HUES6 (cell line): ENCODE measurements at regions not wholly inside any gene's neighbourhood (a gene's known extent, or its start where the extent isn't known, plus 50 kb on each side); places are given as distances from the start of the nearest gene placed in this dataset.

Experiments used
- H3K27ac ChIP-seq: 2 replicates; pipeline ENCODE4 v1.7.0; 2013; ENCODE audit warnings: low read depth, mild to moderate bottlenecking, low read length, inconsistent platforms
- H3K27me3 ChIP-seq: 2 replicates; pipeline ENCODE4 v1.6.1; 2013; ENCODE audit warnings: low read length; ENCODE audit not compliant: control insufficient read depth, insufficient read depth
- H3K36me3 ChIP-seq: 2 replicates; pipeline ENCODE4 v1.6.1; 2013; ENCODE audit warnings: low read length; ENCODE audit not compliant: control insufficient read depth, insufficient read depth
- H3K4me1 ChIP-seq: 2 replicates; pipeline ENCODE4 v1.6.1; 2013; ENCODE audit warnings: low read length; ENCODE audit not compliant: control insufficient read depth, insufficient read depth
- H3K4me3 ChIP-seq: 2 replicates; pipeline ENCODE4 v1.5.1; 2013; ENCODE audit warnings: low read depth, low read length
- H3K9ac ChIP-seq: one replicate; pipeline ENCODE4 v1.6.1; 2013; ENCODE audit warnings: mild to moderate bottlenecking, low read length
- H3K9me3 ChIP-seq: 2 replicates; pipeline ENCODE4 v1.6.1; 2013; ENCODE audit warnings: low read depth, low read length; ENCODE audit not compliant: control insufficient read depth, insufficient read depth

DNA sequence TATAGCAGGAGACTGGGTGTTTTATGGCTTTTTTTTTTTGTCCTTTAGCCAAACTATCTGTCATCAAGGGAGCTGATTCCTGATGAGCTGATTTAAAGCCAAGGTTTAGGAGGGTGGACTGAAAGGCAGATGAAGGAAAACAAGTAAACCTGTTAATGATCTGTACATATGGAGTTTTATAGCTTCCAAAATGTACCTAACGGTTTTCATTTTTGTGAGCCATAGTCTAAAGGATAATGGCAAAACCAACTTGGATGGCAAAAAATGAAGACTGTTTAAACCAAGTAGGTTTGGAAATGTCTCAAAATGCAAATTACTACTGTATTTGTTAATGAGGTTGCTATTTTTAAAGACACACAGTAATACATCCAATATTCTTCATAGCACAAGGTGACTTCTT lies 281.5 kb downstream of the YTHDC2 start:
- no peaks in the 10 kb centered on the region for H3K9me3 ChIP-seq
- H3K9ac ChIP-seq: no peak overlapping the region

DNA sequence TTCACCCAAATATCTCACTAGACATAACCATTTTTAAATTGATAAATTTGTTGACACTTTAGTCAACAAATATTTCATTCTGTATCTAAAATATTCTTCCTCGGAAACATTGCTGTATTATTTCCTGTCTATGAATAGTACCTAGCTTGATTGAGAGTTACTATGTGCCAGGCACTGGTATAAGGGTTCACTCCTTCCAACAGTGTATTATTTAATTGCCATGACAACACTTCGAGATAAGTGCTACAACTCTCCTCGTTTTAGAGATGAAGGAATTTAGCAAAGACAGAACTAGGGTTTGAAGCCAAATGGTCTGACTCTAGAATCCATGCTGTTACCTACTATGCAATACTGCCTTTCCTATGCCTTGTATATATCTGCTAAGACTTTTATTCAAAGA lies 287.2 kb downstream of the YTHDC2 start:
- no peak overlapping the region for H3K9ac ChIP-seq
- no peaks in the 10 kb centered on the region for H3K4me1 ChIP-seq
- H3K9me3 ChIP-seq: peaks cover 4% of the 10 kb centered on the region
- H3K4me3 ChIP-seq: no peak overlapping the region
- H3K27me3 ChIP-seq: no peaks in the 10 kb centered on the region
- H3K27ac ChIP-seq: no peak overlapping the region
- no peaks in the 10 kb centered on the region for H3K36me3 ChIP-seq

More for the DNA sequence above, 281.5 kb downstream of the YTHDC2 start:
- H3K27ac ChIP-seq: no peak overlapping the region
- no peaks in the 10 kb centered on the region for H3K4me1 ChIP-seq
- H3K36me3 ChIP-seq: no peaks in the 10 kb centered on the region
- no peak overlapping the region for H3K4me3 ChIP-seq
- no peaks in the 10 kb centered on the region for H3K27me3 ChIP-seq

DNA sequence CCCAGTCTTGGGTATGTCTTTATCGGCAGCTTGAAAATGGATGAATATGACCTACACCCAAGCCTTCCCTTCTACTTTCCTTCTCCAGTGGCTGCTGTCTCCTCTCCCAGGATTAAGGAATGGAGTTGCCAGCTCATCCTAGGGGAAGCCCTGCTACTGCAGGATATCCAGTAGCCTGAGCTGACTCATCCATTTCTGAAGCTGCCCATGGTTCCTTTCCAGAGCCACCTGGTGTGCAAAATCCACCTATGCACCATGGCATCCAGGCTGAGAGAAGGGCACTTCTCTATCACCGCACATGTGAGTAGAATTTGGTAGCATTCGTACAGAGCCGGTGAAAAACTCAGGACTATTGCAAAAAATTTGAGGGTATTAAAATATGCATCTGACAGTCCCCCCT lies 290.8 kb downstream of the YTHDC2 start:
- Histone ChIP-seq H3K9me3 (peaks cover 4% of the 10 kb centered on the region), H3K27ac (no peak overlapping the region), H3K9ac (no peak overlapping the region), H3K4me1 (peaks cover 8% of the 10 kb centered on the region; the same call in 1 of the 2 replicates), H3K27me3 (no peaks in the 10 kb centered on the region), H3K36me3 (no peaks in the 10 kb centered on the region), H3K4me3 (no peak overlapping the region)

GRCh38 chr5:113804943-113805342 lies 291.4 kb downstream of the YTHDC2 start:
- peaks cover 8% of the 10 kb centered on the region; the same call in 1 of the 2 replicates for H3K4me1 ChIP-seq
- H3K27me3 ChIP-seq: no peaks in the 10 kb centered on the region
- H3K36me3 ChIP-seq: no peaks in the 10 kb centered on the region
- H3K27ac ChIP-seq: no peak overlapping the region
- H3K9me3 ChIP-seq: peaks cover 4% of the 10 kb centered on the region
- no peak overlapping the region for H3K4me3 ChIP-seq
- H3K9ac ChIP-seq: no peak overlapping the region

DNA sequence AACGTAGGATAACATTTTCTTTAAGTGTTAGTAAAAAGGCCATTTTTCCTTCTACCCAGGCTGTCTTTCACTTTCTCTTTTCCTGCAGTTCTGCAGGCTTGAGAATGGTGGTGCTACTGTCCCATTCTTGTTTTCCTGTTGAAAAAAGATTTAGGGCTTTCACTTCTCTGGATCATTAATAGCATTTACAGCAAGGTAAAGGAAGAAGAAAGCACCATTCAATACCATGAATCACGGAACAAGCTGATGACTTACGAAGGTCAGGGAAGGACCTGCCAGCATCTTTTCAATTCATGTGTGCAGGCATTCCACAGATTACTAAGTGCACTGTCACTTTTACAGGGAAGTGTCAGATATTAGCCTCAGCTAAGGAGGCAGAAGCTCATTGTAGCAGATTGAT lies 292.8 kb downstream of the YTHDC2 start:
- Histone ChIP-seq H3K9ac (no peak overlapping the region), H3K4me3 (no peak overlapping the region), H3K27me3 (no peaks in the 10 kb centered on the region), H3K36me3 (no peaks in the 10 kb centered on the region), H3K4me1 (peaks cover 8% of the 10 kb centered on the region; the same call in 1 of the 2 replicates), H3K9me3 (peaks cover 4% of the 10 kb centered on the region), H3K27ac (no peak overlapping the region)

DNA sequence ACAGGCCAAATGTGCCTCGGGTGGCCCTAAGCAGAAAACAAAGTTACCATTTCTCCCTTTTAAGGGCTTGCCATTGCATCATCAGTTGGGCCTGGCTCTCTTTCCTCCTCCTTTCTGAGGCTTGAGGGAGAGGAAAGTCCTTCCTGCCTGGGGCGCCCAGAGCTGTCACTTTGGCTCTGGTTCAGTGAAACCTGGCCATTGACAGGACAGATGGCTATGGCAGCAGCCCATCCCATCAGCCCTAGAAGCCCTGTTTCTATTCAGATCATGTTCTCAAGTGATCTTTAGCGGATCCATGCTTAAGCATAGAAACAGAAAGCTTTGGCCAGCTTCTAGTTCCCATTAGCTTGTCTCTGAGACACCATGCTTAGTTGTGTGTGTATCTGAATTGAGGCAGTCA lies 293.4 kb downstream of the YTHDC2 start:
- peaks cover 8% of the 10 kb centered on the region; the same call in 1 of the 2 replicates for H3K4me1 ChIP-seq
- no peak overlapping the region for H3K9ac ChIP-seq
- H3K27ac ChIP-seq: no peak overlapping the region
- peaks cover 4% of the 10 kb centered on the region for H3K9me3 ChIP-seq
- H3K36me3 ChIP-seq: no peaks in the 10 kb centered on the region
- no peak overlapping the region for H3K4me3 ChIP-seq
- H3K27me3 ChIP-seq: no peaks in the 10 kb centered on the region

DNA sequence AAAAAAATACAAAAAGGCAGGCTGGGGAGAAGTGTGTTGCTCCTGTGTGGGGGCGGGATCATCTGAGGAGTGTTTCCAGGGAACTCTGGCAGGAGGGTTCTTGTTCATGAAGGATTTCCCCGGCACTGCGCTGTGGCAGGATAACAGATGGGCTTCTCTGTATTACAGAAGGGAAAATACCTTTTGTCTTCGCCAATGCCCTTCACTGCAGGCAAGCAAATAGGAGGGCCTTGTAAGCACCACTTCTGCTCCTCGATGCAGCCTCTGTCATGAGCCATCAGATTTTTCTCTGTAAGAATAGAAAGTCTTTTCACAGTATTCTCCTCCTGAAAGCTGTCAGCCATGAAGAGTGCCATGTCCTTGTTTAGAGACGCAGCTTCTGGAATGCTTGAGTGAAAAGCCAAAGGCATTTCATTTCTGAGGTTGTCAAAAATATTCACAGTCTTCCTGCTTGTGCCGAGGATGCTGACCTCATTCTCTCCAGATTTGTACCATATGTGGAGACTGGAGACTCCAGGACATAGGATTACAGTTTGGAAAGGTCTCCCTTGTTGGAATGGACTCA lies 294.0 kb downstream of the YTHDC2 start:
- no peak overlapping the region for H3K27ac ChIP-seq
- H3K36me3 ChIP-seq: no peaks in the 10 kb centered on the region
- H3K4me1 ChIP-seq: peaks cover 8% of the 10 kb centered on the region; the same call in 1 of the 2 replicates
- H3K9ac ChIP-seq: no peak overlapping the region
- no peaks in the 10 kb centered on the region for H3K27me3 ChIP-seq
- peaks cover 4% of the 10 kb centered on the region for H3K9me3 ChIP-seq
- H3K4me3 ChIP-seq: no peak overlapping the region

DNA sequence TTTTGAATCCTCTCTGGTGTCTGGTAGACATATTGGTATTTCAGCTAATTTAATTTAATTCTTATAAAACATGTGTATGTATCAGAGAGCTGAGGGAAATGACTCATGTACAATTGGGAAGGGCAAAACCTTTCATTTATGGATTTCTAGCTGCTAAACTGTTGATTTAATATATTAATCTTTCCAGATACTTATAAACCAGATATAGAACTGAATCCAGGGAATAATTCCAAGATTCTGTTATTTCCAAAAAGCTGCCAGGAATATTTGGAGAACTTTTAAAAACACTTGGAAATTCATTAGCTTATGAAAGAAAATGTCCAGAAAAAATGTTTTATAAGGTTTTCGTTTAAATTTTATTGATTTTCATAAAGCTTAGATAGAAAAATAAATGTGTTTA lies 295.5 kb downstream of the YTHDC2 start:
- H3K27me3 ChIP-seq: no peaks in the 10 kb centered on the region
- H3K4me3 ChIP-seq: no peak overlapping the region
- H3K9me3 ChIP-seq: peaks cover 1% of the 10 kb centered on the region; the same call in 1 of the 2 replicates
- peaks cover 8% of the 10 kb centered on the region; the same call in 1 of the 2 replicates for H3K4me1 ChIP-seq
- H3K27ac ChIP-seq: no peak overlapping the region
- H3K36me3 ChIP-seq: no peaks in the 10 kb centered on the region
- H3K9ac ChIP-seq: no peak overlapping the region

GRCh38 chr5:113809626-113810025 lies 296.1 kb downstream of the YTHDC2 start:
- Histone ChIP-seq H3K27ac (no peak overlapping the region), H3K36me3 (no peaks in the 10 kb centered on the region), H3K9me3 (no peaks in the 10 kb centered on the region), H3K4me1 (peaks cover 8% of the 10 kb centered on the region; the same call in 1 of the 2 replicates), H3K9ac (no peak overlapping the region), H3K4me3 (no peak overlapping the region), H3K27me3 (no peaks in the 10 kb centered on the region)

DNA sequence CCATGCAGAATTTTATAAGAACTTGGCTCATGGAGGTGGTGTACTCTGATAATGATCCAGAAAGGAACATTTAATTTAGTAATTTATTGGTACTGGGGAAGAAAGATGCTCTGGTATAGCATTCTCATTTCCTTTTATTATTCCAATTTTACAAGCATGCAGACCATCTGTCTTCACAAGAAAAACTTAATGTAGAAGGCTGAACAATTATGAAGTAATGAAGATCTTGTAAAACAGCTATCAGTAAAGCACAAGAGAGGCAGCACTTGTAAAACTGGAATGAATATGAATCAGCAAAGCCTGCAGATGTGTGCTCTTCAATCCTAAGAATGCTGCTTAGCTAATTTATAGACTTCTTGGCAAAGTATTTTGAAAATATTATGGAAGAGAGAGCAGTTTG lies 300.0 kb downstream of the YTHDC2 start:
- no peaks in the 10 kb centered on the region for H3K27me3 ChIP-seq
- H3K4me3 ChIP-seq: no peak overlapping the region
- no peaks in the 10 kb centered on the region for H3K4me1 ChIP-seq
- H3K9me3 ChIP-seq: no peaks in the 10 kb centered on the region
- no peak overlapping the region for H3K27ac ChIP-seq
- H3K36me3 ChIP-seq: no peaks in the 10 kb centered on the region
- no peak overlapping the region for H3K9ac ChIP-seq

DNA sequence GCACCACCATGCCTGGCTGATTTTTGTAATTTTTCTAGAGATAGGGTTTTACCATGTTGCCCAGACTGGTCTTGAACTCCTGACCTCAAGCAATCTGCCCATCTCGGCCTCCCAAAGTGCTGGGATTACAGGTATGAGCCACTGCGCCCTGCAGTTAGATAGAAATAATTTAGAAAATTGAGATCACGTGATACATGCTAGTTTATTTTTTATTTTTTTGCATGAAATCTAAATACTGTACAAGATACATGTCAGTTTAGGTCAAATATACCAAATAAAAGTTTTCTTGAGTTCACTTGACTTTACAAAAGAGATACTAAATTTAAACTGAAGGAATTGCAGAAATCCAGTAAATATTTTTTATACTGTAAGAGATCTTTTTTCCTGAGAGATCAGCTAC lies 304.2 kb downstream of the YTHDC2 start:
- Histone ChIP-seq H3K27ac (no peak overlapping the region), H3K36me3 (no peaks in the 10 kb centered on the region), H3K27me3 (no peaks in the 10 kb centered on the region), H3K4me1 (no peaks in the 10 kb centered on the region), H3K9me3 (no peaks in the 10 kb centered on the region), H3K9ac (no peak overlapping the region), H3K4me3 (no peak overlapping the region)
